Activated CD4-positive, alpha-beta T cell treated with anti-CD3 and anti-CD28 coated beads for 4 hours (primary cell): ENCODE measurements at regions not wholly inside any gene's neighbourhood (a gene's known extent, or its start where the extent isn't known, plus 50 kb on each side); places are given as distances from the start of the nearest gene placed in this dataset.
"Not testable (repeated sequence)": the region's sequence is repeated elsewhere in the genome, so short reads cannot be mapped to it uniquely, and the experiment has no call there.

Experiments
- DNase-seq, 2 donors: peaks; one replicate each; pipeline ENCODE4 v3.0.0-alpha.2; 2020

- no peak for DNase-seq
Observed at GRCh38 chr4:129905256-129905655, 809.3 kb downstream of the C4orf33 start.

GRCh38 chr4:129908117-129908516 is 812.2 kb downstream of the C4orf33 start:
- DNase-seq = no peak

GRCh38 chr4:129916991-129917390 is 821.0 kb downstream of the C4orf33 start:
- no peak for DNase-seq

DNA sequence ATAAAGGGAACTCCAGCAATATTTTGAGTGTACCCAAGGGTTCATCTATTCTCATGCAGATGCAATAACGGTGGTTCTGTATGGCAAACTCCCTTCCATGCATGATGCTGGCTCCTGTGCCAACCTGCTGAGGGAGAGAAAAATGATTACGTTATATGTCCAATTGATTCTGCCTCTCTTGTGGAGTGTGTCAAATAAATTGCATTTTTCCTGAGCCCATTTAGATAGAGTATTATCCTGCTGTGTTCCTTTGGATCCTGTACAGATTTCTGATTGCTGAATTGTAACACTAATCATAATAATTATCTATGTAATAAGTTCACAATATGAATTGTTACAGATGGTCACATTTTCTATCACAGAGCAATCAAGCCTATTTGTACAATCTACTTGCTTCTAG is 821.7 kb downstream of the C4orf33 start:
- DNase-seq = no peak

DNA sequence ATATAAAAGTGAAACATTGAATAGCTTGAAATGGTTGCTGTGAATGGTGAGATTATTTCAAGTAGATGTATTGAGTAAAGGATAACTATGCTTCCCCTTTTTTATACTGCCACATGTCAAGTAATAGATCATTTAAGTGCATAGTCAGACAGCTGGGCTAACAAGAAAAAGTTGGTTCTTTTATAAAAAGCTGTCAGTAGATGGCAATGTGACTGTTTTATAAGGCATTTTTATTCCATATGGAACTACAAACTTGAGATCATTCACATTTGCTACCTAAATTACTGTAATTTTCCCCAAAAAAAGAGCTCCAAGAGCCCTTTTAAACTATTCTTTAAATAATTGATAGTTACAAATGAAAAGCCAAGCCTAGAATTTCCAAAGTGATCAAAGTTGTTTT is 831.0 kb downstream of the C4orf33 start:
- DNase-seq = no peak

- DNase-seq = no peak
Observed at GRCh38 chr4:129929052-129929451, 833.1 kb downstream of the C4orf33 start.

DNA sequence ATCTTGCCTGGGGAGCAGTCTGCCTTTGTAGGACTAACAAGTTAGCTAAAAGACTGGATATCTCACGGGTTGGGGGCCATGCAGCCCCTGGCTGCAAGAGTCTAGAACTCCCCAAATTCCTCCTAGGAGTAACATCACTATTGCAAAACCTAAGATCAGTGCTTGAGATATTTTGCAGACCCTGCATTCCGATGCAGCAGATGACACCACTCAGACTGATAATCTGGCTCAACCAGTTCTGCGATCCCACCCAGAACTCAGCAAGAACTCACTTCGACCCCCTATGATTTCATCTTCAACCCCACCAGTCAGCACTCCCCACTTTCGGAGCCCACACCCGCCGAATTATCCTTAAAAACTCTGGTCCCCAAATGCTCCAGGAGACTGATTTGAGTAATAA is 834.0 kb downstream of the C4orf33 start:
- DNase-seq = no peak

GRCh38 chr4:129950217-129950616 is 854.3 kb downstream of the C4orf33 start:
- DNase-seq = no peak

DNA sequence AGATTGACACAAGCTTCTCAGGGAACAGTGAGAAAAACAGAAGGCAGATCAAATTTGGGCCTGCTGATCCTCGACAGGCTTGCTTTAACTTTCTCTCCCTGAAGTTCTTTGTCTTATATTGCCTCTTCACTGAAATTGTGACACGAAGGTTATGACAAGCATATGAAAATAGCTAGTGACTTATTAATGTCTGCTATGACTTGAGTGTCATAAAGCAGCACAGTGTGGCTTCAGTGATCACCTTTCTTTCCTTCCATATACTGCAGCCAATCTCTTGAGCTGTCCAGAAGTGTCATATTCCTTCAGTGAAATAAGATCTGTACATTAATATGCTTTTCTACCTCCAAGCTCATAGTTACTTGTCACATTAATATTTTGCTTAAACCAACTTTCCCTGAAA is 870.2 kb downstream of the C4orf33 start:
- no peak for DNase-seq

GRCh38 chr4:129968366-129968765 is 872.4 kb downstream of the C4orf33 start:
- no peak for DNase-seq

GRCh38 chr4:129968778-129969177 is 872.8 kb downstream of the C4orf33 start:
- no peak for DNase-seq

- no peak for DNase-seq
Observed at GRCh38 chr4:129970801-129971200, 874.8 kb downstream of the C4orf33 start.

GRCh38 chr4:129971419-129971818 is 875.5 kb downstream of the C4orf33 start:
- DNase-seq = no peak

- DNase-seq = no peak
Observed at GRCh38 chr4:129972257-129972656, 876.3 kb downstream of the C4orf33 start.

DNA sequence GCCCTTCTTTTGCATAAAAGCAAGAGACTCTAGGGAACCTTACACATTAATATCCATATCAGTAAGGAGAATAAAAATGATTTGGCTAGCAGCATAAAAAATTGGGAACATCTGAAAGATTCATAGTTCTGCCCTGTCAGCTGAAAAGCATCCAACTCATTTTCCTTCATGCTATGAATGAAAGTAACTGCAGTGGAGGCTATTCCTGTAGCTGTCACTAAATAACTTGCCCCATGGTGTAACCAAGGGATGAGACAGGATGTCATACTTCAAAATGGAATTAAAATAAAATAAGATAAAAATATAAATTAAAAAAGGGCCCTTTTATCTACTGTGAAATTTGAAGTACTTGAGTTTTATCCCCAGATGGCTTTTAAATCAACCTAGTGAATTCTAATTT is 878.8 kb downstream of the C4orf33 start:
- no peak for DNase-seq

- no peak for DNase-seq
Observed at GRCh38 chr4:129978315-129978714, 882.4 kb downstream of the C4orf33 start.

GRCh38 chr4:129988957-129989356 is 893.0 kb downstream of the C4orf33 start:
- DNase-seq = no peak

DNA sequence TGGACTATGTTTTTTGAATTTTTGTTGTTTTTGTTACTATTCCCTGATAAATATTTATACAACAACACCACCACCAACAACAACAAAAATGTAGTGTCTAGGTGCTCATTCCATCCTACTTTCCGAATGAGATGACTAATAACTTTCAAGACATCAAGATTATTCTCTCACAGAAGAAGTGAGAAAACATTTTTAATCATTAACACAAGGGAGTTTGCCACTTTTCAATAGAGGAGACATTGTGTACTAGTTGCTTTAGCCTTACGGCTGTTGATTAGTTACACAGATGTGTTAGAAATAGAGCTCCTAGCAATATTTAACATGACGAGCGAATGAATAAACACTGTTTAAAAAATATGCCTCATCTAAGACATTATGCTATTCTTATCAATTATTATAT is 898.8 kb downstream of the C4orf33 start:
- no peak for DNase-seq

GRCh38 chr4:129998436-129999150 is 902.6 kb downstream of the C4orf33 start:
- no peak for DNase-seq

- no peak for DNase-seq
Observed at GRCh38 chr4:129999156-129999555, 903.2 kb downstream of the C4orf33 start.

DNA sequence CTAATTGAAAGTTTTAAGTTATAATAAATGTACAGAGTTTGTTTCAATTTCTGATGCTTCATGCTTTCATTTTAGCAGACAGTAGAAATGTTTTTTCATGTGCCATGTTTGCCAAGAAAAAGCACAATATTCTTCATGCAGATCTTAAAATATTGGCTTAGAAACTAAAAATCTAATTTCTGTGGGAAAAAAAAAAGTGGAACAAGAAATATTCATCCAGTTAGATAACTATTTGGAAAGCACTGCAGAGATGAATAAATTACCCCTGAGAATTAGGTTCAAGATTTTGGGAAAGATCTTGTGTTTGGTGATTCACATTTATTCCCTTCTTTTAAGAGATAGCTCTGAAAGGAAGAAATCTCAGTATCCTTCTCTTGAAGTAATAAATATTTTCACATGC is 912.5 kb downstream of the C4orf33 start:
- DNase-seq = no peak

GRCh38 chr4:130012806-130013205 is 916.9 kb downstream of the C4orf33 start:
- not testable (repeated sequence) for DNase-seq

DNA sequence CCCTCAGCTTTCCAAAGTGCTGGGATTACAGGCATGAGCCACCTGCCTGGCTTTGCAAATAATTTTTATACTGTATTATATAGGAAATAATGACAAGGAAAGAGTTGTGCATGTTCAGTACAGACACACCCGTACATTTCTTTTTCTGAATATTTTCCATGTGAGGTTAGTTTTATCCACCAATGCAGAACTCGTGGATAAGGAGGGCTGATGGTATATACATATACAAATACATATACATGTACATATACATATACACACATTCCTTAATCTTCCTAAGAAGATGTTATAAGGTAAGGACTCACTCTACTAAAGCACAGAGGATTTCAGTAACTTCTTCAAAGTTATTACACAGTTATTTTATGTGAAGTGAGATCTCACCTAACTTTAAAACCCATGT is 925.8 kb downstream of the C4orf33 start:
- DNase-seq = no peak

GRCh38 chr4:130023088-130023487 is 927.1 kb downstream of the C4orf33 start:
- DNase-seq = no peak

DNA sequence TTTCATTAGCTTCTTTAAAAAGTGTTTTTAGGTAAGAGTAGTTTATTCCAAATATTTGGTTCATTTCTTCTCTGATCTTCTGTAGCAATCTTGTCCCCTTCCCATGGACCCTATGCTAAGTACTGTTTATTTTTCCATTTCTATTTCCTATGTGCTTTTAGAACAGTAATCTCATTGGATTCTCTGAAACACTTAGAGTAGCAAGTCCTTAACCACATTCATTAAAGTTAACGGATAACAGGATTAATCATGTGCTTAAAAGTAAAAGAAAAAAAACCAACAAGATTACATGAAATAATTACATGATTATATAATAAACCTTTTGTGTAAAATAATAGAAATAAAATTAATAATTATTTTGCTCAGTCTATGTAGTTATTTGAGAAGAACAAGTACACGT is 929.7 kb downstream of the C4orf33 start:
- DNase-seq = no peak
